GM21786 (cell line): ENCODE measurements at regions not wholly inside any gene's neighbourhood (a gene's known extent, or its start where the extent isn't known, plus 50 kb on each side); places are given as distances from the start of the nearest gene placed in this dataset.

Experiments used
- ATAC-seq: cut with Tn5 transposase; IDR thresholded peaks from one replicate; pipeline ENCODE4 v1.9.1; 2021; ENCODE audit not compliant: unreplicated experiment

DNA sequence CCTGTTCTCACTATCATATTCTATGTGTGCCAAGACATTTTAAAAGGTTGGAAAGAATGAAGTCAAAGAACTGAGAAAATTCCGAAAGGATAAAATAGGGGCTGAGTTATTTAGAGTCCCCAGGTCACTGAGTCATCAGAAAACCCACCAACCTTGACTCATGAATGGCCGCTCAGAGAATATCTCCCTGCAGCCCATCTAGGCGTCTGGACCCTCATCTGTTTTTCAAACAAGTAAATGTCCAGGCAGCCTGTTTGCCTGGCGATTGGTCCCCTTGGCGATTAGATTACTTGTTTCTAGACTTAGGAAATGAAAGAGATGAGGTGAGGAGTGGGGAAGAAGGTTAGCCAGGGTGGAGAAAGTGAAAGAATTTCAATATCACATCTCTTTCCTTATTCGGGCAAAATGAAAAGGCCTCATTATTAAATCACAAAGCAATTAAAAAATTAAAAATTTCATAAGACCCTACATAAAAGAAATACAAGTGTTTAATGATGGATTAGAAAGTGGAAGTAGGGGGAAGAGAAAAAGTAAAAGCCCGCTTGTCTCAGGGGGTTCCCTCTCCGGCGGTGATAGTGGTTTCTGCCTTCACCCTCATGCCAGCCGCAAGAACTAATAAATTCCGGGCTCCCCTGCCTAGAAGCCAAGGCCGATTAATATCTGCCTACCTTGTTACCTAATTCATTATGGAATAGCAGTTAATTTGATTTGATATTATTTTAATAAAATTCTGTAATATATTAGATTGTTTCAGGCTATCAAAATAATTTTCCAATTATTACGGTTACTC, 415.9 kb downstream of the BCL11B start:
- no peak for ATAC-seq

DNA sequence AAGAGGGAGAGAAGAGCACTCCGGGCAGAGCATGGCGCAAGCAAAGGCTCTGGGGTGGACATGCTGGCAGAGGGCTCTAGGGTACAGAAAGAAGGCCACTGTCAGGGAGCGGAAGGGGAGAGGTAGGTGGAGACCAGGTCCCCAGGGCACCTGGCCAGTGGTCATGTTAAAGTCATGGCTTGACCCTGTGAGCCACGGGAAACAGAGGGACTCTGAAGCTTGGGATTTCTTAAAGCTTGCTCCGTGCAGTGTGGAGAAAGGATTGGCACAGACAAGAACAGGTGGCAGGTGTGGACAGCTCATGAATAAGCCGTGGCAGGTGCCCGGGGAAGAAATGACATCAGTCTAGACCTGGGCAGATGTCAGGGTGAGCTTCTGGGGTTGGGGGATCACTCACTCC, 413.8 kb downstream of the BCL11B start:
- ATAC-seq = no peak

DNA sequence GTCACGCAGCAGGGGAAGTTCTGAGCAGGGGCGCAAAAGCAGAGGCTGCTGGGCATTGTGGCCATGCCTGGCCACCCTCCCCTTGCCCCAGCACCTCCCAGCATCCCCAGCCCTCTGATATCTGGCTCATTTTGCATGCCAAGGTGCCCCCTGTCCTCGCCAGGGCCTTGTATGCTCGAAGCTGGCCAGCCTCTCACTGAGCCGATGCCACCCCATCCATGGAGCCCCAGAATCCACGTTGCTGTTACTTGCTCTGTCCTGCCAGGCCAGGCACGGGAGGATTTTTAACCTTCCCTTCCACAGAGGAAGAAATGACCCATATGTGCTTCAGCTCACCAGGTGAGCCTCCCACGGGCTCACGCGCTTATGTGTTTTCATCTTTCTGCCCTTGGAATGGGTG, 413.4 kb downstream of the BCL11B start:
- no peak for ATAC-seq

DNA sequence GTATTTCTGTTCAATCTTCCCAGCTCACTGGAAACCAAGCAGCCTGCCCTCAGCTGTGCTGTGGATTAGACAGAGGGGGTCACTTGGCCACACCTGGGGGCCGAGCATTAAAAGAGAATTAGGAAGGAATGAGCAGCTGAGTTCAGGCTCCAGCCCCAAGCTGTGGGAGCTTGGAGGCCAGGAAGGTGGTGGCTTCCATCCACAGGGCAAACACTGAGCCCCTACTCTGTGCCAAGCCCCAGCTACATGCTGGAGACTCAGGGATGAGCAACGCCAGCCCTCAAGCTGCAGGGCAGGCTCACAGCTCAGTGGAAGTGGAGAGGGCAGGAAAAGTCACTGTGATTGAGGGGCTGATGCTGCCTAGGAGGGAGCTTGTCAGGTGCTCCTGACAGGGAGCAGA, 412.7 kb downstream of the BCL11B start:
- ATAC-seq = no peak

DNA sequence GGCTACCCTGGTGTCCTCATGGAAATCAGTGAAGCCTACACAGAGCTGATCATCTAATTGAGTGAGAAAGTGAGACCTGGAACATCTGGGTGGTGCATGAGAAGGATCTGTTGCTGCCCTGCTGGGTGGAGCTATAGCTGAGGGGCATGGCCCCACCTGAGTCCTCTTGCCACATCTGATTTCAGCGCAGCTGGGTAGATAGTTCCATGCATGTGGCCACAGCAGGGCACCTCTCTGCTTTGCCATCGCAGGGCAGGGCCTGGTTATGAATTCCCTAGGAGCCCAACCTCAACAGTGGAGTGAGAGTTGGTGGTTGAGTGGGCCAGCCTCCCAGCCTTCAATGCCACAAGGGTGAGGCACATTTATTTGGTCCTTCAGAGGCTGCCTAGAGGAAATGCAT, 407.8 kb downstream of the BCL11B start:
- ATAC-seq = no peak

DNA sequence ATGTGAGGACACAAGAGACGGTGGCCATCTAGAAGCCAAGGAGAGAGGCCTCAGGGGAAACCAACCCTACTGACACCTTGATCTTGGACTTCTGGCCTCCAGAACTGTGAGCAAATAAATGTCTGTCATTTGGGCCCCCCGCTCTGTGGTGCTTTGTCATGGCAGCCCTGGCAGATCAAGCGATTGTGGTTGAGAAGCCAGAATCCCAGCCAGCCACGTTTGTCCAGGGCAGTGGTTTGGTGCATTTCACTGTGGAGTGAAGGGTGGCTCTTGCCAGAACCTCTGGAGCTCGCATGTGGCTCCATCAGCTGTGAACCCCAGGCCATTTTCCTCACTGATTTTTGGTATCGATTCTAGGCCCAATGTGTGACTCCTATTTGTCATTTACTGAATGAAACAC, 404.9 kb downstream of the BCL11B start:
- no peak for ATAC-seq

DNA sequence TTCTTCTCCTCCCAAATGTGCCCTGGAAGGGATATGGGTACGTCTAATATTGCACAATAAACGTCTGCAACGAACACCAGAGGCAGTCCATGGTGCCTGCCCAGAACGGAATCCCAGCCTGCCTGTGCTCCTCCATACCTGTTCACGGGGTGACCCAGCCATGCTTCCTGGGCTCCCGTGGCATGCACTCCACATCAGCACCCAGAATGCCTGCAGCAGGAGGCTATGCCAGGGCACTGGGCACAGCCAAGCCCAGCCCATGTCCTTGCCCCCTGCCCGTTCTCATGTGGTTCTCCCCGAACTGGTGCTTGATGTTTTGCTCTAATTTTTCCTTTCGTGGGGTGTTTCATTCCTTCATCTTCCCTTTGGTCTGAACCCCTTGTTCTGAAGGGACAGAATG, 404.3 kb downstream of the BCL11B start:
- ATAC-seq = no peak

DNA sequence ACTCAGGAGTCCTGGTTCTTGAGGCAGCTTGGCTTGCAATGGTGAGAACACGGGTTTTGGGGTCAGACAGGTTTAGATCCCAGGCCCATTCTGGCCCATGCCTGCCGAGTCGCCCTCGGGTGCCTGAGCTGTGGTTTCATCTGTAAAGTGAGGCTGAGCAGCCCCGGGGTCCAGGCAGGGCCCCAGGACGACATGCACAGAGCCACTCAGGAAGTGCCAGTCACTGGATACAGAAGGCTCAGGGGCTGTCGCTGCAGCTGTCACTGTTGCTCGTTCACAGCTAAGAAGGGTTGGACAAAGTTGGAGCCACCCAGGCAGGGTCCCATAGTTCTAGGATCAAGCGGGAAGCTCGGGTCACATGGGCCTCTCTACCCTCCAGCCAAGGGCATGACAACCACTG, 403.1 kb downstream of the BCL11B start:
- ATAC-seq = no peak

DNA sequence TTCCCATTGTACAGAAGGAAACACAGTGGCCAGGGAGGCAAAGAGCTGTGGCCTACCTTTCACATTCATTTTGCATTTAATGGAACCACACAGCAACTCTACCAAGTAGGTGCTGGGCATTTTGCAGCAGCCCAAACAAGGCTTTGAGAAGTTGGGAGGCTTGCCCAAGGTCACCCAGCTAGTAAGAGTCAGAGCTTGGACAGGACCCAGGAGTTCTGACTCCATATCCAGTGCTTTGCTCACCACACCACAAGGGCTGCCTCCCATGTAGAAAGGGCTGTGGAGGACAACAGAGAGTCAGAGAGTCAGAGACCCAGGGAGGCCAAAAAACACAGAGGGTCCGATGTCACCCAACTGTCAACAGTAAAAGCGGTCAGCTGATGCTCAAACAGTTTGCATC, 400.2 kb downstream of the BCL11B start:
- no peak for ATAC-seq

DNA sequence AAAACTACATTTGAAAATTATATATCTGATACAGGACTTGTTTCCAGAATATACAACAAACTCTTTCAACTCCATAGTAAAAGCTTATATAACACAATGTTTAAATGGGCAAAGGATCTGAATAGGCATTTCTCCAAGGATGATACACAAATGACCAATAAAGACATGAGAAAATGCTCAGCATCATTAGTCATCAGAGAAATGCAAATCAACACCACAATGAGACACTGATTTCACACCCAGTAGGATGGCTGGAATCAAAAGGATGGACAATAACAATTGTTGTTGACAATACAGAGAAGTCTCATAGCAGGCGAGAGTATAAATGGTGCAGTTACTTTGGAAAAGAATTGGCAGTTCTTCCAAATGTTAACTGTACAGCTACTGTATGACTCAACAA, 394.9 kb downstream of the BCL11B start:
- no peak for ATAC-seq

DNA sequence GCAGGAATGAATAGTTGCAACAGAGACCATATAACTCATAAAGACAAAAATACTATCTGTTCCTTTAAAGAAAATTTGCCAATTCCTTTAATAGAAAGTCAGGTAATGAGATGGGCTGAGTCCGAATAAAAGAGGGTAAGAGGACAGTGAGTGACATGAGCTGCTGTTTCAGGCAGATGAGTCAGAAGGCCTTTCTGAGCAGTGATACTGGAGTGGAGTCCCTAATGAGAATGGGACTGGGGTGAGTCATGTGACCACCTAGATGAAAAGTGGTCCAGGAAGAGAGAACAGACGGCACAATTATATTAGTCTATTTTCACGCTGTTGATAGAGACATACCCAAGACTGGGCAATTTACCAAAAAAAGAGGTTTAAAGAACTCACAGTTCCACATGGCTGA, 393.7 kb downstream of the BCL11B start:
- ATAC-seq = no peak

DNA sequence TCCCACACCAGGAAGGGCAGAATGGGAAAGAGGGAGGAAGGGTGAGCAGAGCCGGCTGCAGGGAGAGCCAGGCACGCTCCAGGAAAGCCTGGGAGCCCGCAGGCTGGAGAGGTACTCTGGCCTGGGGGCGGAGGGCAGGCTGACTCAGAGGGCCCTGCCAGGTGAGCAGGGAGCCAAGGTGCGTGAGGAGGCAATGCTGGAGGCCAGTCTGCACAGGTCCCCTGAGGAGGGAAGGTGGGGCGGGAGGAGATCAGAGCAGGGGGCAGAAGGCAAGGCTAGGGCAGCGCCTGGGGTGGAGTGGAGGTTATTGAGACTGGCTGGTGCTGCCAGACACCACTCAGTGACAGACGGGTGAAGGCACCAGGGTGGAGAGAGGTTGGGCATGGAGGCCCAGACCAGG, 385.0 kb downstream of the BCL11B start:
- no peak for ATAC-seq

DNA sequence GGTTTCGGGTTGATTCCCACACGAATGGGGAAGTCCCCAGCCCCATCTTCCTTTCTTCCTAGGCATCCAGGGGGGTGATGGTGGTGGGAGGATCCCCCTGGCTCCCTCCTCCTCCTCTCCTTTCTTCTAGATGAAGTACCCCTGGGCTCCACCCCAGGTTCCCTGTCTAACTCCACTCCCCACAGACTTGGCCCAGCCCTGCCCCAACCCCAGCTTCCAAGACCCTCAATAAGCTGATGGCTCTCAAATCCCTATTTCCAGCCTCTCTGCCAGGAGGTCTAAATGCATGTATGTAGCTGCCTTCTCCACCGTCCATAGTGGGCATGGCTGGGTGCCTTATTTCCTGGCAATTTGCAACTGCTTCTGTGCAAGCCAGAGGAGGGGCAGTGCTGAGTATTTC, 383.7 kb downstream of the BCL11B start:
- no peak for ATAC-seq

DNA sequence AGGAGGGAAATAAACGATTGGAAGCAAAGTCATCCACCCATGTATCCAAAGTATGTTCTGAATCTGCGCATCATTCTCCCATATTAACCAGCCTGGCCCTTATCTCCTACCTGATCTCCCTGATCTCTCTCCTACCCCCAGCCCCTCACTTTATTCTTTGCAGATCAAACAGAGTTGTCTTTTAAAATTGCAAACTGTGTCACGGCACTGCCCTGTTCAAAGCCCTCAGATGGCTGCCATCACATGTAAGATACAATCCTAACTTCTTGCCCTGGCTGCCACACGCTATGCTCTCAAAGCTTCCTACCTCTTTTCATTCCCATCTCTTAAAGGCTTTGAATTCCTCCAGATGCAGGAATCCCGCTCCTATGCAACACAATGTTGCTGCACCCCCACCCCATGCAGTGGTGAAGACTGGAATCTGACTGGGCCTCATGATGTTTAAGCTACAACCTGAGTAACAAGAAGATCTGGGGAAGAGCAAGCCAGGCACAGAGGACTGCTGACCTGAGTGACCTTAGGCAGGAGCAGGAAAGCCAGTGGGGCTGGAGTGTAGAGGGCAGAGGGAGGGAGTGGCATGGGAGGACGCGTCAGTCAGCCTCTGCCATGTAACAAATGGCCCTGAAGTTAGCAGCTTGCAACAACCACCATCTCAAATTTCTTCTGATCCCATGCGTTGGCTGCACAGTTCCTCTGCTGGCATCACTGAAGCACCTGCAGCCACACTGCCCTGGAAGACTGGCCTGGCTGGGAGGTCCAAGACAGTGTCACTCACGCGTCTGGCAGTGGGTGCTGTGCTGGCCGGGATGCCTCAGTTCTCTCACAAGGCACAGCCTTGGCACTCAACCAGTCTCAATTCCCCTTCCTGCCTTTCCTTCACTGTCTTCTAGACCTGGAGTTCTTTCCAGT, 382.8 kb downstream of the BCL11B start:
- ATAC-seq = no peak

DNA sequence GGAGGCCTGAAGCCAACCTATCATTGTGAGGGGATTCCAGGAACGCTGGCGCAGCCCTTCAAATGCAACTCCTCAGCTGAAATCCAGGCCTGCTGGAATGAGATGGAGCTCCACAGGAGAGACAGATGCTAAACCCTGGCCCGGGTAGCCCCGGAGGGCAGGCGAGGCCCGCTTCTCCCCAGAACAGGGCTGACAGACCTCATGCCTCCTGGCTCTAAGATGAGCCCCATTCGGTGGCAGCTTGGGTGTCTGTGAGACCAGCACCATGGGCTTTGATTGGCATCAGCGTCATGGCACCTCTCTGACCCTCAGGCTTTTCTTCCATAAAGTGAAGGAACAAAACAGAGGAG, 382.2 kb downstream of the BCL11B start:
- ATAC-seq = no peak

DNA sequence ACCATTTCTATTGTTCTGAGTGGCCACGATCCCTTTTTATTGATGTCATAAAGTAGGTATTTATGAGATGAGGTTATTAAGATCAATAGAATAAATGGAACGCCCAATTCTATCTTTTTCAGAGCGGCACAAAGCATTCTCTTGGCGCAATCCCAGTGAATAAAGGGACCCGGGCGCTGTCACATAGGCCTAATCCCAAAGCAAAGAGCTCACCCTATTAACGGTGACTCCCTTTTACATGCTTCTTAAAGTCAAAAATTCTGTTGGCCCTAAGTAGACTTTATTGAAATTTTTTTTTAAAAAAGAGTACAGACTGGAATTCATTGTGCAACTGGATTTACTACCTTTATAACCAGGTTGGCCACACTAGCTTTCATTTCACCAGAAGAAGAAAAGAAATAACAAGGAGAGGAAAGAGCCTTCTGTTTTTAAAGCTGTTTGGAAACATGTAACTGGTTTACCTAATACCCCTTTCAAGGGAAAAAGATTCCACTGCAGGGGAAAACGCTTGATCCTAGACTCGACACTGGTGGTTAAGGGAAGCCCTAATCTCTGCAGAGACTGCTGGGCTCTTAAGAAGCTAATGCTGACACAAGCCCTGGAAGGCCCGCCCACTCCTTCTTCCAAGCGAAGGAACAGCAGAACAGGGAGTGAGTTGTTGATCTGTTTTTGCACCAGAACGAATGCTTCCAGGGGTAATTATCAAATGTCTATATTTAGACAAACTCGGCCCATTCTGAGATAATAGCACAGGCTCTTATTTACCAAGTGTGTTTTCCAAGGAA, 381.2 kb downstream of the BCL11B start:
- no peak for ATAC-seq

DNA sequence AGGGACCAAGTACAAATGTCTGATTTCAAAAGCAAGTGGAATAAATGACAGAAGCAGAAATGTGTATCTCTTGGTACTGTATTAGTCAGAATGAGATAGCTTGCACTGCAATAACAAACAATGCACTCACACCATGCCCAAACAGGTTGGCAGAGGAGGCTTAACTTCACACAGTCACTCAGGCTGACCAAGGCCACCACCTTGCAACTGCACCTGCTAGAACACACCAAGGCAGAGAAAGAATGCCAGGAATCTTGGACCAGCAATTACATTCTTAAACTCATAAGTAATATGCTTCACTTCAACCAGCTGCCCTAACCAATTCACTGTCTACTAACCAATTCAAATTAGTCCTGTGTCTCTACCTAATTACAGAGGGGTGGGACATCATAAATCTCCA, 378.3 kb downstream of the BCL11B start:
- ATAC-seq = no peak

DNA sequence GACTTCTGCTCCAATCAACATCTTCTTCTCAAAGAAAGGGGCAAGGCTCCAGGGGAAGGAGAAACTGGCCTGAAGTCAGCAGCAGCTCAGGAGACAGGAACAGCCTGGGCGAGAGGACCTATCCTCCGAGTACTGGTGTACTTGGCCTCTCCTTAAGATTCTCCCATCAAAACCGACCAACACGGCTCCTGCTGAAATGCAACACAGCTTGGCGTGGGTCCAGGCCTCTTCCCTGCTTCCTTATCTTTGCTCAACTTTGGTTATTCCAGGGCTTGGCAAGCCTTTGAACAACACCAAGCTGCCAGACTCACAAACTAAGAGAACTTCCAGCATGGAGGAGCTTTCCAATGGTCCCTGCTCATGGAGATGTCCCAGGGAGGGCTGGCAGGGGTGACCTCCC, 377.4 kb downstream of the BCL11B start:
- ATAC-seq = no peak

DNA sequence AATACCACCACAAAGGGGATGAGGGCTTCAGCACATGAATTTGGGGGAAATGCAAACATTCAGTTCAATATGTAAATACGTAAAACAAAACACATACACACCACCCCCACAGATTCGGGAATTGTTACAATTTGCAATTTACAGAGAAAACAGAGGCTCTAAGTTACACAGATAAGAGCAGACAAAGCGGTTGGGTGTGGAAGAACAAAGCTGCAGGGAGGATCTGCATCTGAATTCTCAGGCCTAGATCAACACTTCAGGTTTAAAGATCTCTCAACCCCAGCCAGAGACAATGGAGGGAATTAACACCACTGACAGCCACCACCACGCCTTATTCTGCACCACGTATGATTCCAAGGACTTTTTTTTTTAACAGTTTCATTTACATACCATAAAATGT, 375.5 kb downstream of the BCL11B start:
- no peak for ATAC-seq

DNA sequence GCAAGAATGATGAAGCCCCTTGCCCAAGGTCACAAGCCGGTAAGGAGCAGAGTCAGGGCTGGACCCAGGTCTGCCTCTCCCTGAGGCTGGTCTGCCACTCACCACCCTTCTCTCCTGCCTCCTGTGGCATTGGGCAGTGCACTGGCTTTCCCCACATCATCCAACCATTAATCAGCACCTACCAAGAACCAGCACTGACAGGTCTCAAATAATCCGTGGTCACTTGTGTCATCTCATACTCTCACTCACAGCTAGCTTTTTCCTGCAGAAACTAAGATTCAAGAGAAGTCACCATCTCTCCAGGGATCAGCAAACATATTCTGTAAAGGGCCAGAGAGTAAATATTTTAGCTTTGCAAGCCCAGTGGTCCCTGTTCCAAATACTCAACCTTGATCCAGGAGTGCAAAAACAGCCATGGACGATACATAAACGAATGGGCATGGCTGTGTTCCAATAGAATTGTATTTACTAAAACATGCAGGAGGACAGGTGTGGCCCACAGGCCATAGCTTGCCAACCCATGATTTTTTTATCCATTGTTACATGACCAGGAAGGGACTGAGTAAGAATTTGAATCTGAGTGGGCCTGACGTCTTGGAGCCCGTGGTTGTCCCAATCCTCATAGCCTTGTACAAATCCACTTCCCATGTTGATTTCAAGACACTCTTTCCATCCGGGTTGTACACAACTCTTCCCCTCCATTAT, 374.2 kb downstream of the BCL11B start:
- ATAC-seq = no peak

DNA sequence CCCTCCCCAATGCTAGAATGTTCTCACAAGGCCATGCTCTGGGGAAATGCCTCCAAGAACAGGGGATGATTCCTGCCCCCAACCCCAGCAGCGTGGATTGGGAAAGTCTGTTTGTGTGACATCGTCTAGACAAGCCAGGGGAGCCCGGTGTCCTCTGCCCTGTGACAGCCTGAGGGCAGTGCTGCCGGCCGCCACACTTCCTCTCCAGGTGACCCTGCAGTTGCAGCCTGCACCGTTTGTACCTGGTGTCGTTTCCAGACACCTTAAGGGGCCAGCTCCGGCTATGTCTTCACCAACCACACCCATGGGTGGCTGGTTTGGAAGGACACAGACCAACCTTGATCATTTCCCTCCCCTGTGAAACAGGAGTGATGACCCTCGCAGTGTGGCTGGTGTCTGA, 372.6 kb downstream of the BCL11B start:
- ATAC-seq = no peak
